MCF 10A (cell line): ENCODE measurements at regions not wholly inside any gene's neighbourhood (a gene's known extent, or its start where the extent isn't known, plus 50 kb on each side); places are given as distances from the start of the nearest gene placed in this dataset.
A peak's percentile ranks its signal among the peaks of the same experiment; 100 is the strongest.

ENCODE experiments used
- BruUV-seq: library from RNA; stranded (reverse); fragments of 400-500 nt; replicated peaks from 2 replicates; lab custom pipeline; 2021; lab: Mats Ljungman, UMichigan
- CTCF ChIA-PET: fragments of 300-600 bp; sonication (Branson Sonifier 250); formaldehyde crosslinking; extraction: SDS; loops from one replicate; lab custom pipeline; 2021; ENCODE audit warnings: antibody characterized with exemption, inconsistent platforms; lab: Yijun Ruan, JAX
- POLR2A ChIA-PET: fragments of 300-600, 350-650 bp; sonication (Branson Sonifier 250); formaldehyde crosslinking; extraction: SDS; loops from one replicate; lab custom pipeline; 2020; ENCODE audit warnings: antibody characterized with exemption, inconsistent platforms; lab: Yijun Ruan, JAX
- DNase-seq: peaks from one replicate; pipeline ENCODE4 v3.0.0-alpha.2; 2018; ENCODE audit not compliant: unreplicated experiment
- H3K27ac Mint-ChIP-seq: one replicate; pipeline ENCODE4 v1.8.0; 2022; ENCODE audit warnings: mild to moderate bottlenecking, low read depth, mixed read lengths; ENCODE audit not compliant: unreplicated experiment
- H3K27me3 Mint-ChIP-seq: one replicate; pipeline ENCODE4 v1.8.0; 2022; ENCODE audit warnings: mixed read lengths; ENCODE audit not compliant: insufficient read depth, unreplicated experiment
- H3K36me3 Mint-ChIP-seq: one replicate; pipeline ENCODE4 v1.8.0; 2022; ENCODE audit warnings: mild to moderate bottlenecking, moderate library complexity, mixed read lengths; ENCODE audit not compliant: insufficient read depth, unreplicated experiment
- H3K4me1 Mint-ChIP-seq: one replicate; pipeline ENCODE4 v1.8.0; 2022; ENCODE audit warnings: mixed read lengths; ENCODE audit not compliant: insufficient read depth, unreplicated experiment
- H3K4me3 Mint-ChIP-seq: one replicate; pipeline ENCODE4 v1.8.0; 2022; ENCODE audit warnings: mild to moderate bottlenecking, moderate library complexity, mixed read lengths; ENCODE audit not compliant: unreplicated experiment
- H3K9me3 Mint-ChIP-seq: one replicate; pipeline ENCODE4 v1.8.0; 2022; ENCODE audit warnings: mixed read lengths; ENCODE audit not compliant: unreplicated experiment
- CTCF ChIP-seq: fragments of 200-600 bp; IDR thresholded peaks from one replicate; pipeline ENCODE4 v1.8.0; 2022; ENCODE audit warnings: antibody characterized with exemption, mild to moderate bottlenecking; ENCODE audit not compliant: unreplicated experiment
- intact Hi-C: fragments of 100-400 bp; cut with micrococcal nuclease; formaldehyde crosslinking; loops from 2 replicates; pipeline ENCODE4 v1.14.1; 2022

- CTCF ChIA-PET, result interaction anchor here (0.9 kb wide), 1 partner anchor 31 kb away, joined by 3 read pairs; no protein-coding TSS in a partner anchor
- DNase-seq, result no peak
- H3K36me3 Mint-ChIP-seq, result no peaks in the 10 kb centered on the region
- no peak overlapping the region for H3K27ac Mint-ChIP-seq
- H3K9me3 Mint-ChIP-seq, result no peaks in the 10 kb centered on the region
- BruUV-seq, result no TSS peak
- H3K27me3 Mint-ChIP-seq, result no peaks in the 10 kb centered on the region
- TF ChIP-seq CTCF, result no peak
- intact Hi-C loops, result no loop called here
- H3K4me1 Mint-ChIP-seq, result peaks cover 9% of the 10 kb centered on the region
- H3K4me3 Mint-ChIP-seq, result no peak overlapping the region
- POLR2A ChIA-PET, result no interaction called here
Observed at GRCh38 chr9:86456416-86456815, 102.2 kb upstream of the TUT7 start.

DNA sequence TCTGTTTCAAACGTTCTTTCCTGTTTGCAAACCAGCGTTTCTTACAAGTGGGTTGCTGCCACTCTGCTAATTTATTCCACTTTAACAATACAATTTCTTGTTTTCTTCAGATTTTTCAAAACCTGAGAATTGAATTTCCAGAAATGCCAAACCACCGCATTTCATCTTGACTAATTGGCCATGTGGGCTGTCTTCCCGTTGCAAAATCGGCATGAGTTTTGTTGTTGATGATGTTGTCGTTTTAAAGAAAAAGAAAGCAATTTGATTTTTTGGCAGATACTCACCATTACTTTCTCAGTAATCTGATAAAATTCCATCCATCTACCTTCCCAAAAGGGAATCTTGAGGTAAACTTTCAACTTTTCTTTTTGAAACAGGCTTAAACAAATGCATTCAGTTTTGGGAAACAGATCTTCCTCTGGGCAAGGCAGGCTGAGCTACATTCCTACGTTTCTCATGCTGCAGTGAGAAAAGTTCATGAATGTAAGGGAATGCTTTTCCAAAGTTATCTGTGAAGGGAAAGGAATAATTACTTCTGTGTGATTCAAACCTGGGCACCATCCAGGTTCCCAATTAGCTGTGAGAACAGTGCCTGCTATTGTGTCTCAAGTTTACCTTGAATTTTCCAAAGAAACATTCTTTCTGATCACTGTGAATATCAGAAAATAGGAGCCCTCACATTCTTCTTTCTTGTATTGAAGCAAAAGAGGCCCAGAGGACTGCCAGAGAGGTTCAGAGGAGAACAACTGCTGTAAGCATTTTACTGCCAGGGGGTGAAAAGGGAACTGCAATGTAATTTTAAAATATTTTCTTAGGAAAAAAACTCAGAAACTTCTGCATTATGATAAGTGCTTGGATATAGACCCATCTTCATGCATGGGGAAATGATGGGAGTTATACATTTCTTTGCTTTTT, 100.7 kb upstream of the TUT7 start:
- no peak for DNase-seq

DNA sequence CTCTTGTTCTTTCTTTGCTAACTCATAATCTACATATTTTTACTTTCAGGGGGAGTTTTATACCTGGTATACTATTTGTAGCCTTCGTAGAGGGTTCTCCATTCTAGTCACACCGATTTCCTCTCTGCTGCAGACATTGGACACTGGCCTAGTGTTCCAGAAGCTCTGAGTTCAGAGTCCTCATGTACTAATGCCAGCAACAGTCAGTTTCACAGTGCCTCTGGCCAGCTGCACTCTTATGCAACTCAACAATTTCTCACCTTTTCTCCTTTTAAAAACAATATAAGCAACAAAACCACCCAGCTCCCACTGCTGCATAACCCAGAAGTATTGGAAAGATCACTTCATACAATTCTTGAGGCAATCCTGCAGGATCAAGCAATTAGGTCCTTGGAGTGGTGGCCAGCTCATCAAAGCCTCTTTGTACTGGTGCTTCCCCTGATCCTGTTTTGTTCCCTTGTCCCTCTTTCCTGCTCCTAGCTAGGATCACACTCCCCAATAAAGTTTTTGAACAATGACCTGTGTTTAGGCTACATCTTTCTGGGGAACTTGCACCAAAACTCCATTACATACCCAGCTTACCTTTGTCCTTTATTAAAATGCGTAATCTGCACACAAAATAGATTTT, 98.1 kb upstream of the TUT7 start:
- Mint-ChIP-seq H3K4me3 (no peak overlapping the region), H3K36me3 (no peaks in the 10 kb centered on the region), H3K4me1 (peaks cover 9% of the 10 kb centered on the region), H3K27ac (no peak overlapping the region), H3K27me3 (no peaks in the 10 kb centered on the region), H3K9me3 (no peaks in the 10 kb centered on the region)
- TF ChIP-seq CTCF, result no peak
- no TSS peak for BruUV-seq
- intact Hi-C loops, result no loop called here
- DNase-seq, result no peak
- POLR2A ChIA-PET, result no interaction called here
- CTCF ChIA-PET, result interaction anchor here (0.7 to 1.4 kb wide), 2 partner anchors 18 to 34 kb away, joined by 3 to 6 read pairs; no protein-coding TSS in a partner anchor

More for the DNA sequence above, 100.7 kb upstream of the TUT7 start:
- peaks cover 9% of the 10 kb centered on the region for H3K4me1 Mint-ChIP-seq
- BruUV-seq, result no TSS peak
- no peaks in the 10 kb centered on the region for H3K36me3 Mint-ChIP-seq
- intact Hi-C loops, result no loop called here
- no peak for TF ChIP-seq CTCF
- H3K9me3 Mint-ChIP-seq, result no peaks in the 10 kb centered on the region
- ChIA-PET CTCF (interaction anchor here (0.7 to 0.9 kb wide), 2 partner anchors 32 kb away, joined by 3 read pairs; no protein-coding TSS in a partner anchor), POLR2A (interaction anchor here (0.6 to 1.5 kb wide), 2 partner anchors 9 to 870 kb away, joined by 3 read pairs; no protein-coding TSS in a partner anchor)
- H3K27ac Mint-ChIP-seq, result peak overlapping the region; percentile 21
- H3K4me3 Mint-ChIP-seq, result no peak overlapping the region
- no peaks in the 10 kb centered on the region for H3K27me3 Mint-ChIP-seq

GRCh38 chr9:86449246-86449645, 95.0 kb upstream of the TUT7 start:
- Mint-ChIP-seq H3K9me3 (no peaks in the 10 kb centered on the region), H3K27ac (no peak overlapping the region), H3K4me3 (no peak overlapping the region), H3K36me3 (no peaks in the 10 kb centered on the region), H3K4me1 (peaks cover 5% of the 10 kb centered on the region), H3K27me3 (no peaks in the 10 kb centered on the region)
- BruUV-seq, result no TSS peak
- no peak for DNase-seq
- intact Hi-C loops, result no loop called here
- TF ChIP-seq CTCF, result no peak
- ChIA-PET CTCF (no interaction called here), POLR2A (no interaction called here)
